ENCODE measurements at regions not wholly inside any gene's neighbourhood (a gene's known extent, or its start where the extent isn't known, plus 50 kb on each side); places are given as distances from the start of the nearest gene placed in this dataset.

- no peak for DNase-seq (ENCODE audit: low spot score)
- Mint-ChIP-seq H3K27me3 (ENCODE audit: unreplicated experiment) (no peaks in the 10 kb centered on the region), H3K4me3 (ENCODE audit: unreplicated experiment) (no peak overlapping the region), H3K4me1 (ENCODE audit: unreplicated experiment) (no peaks in the 10 kb centered on the region), H3K9me3 (ENCODE audit: unreplicated experiment) (no peaks in the 10 kb centered on the region), H3K27ac (ENCODE audit: unreplicated experiment) (no peak overlapping the region), H3K36me3 (ENCODE audit: low read depth, unreplicated experiment) (no peaks in the 10 kb centered on the region)
- no peak for TF ChIP-seq CTCF (IDR thresholded peaks at IDR 0.05; ENCODE audit: unreplicated experiment)
Observed at GRCh38 chr5:97388794-97389193, 205.7 kb upstream of the RIOK2 start.

DNA sequence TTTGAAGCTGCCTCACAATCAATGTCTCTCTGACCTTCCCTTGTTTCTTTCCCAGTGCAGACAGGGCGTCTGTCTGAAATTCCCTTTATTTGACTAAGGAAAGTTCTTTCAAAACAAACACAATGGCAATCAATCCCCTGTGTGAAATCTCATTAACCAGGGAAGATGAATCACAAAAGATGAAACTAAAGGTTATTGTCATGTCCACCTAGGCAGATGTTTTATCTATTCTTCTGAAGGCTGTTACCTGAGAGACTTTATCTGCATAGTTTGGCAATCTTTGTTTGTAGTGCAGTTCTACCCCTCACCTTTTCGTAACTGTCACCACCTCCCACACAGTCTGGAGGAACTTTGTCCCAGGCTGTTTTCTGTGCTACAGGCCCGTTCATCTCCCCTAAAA lies 217.5 kb upstream of the RIOK2 start:
- no peaks in the 10 kb centered on the region for H3K36me3 Mint-ChIP-seq (ENCODE audit: low read depth, unreplicated experiment)
- no peak for DNase-seq (ENCODE audit: low spot score)
- no peak overlapping the region for H3K27ac Mint-ChIP-seq (ENCODE audit: unreplicated experiment)
- H3K4me3 Mint-ChIP-seq (ENCODE audit: unreplicated experiment): no peak overlapping the region
- TF ChIP-seq CTCF (IDR thresholded peaks at IDR 0.05; ENCODE audit: unreplicated experiment): no peak
- peaks cover 4% of the 10 kb centered on the region for H3K27me3 Mint-ChIP-seq (ENCODE audit: unreplicated experiment)
- H3K4me1 Mint-ChIP-seq (ENCODE audit: unreplicated experiment): no peaks in the 10 kb centered on the region
- no peaks in the 10 kb centered on the region for H3K9me3 Mint-ChIP-seq (ENCODE audit: unreplicated experiment)

DNA sequence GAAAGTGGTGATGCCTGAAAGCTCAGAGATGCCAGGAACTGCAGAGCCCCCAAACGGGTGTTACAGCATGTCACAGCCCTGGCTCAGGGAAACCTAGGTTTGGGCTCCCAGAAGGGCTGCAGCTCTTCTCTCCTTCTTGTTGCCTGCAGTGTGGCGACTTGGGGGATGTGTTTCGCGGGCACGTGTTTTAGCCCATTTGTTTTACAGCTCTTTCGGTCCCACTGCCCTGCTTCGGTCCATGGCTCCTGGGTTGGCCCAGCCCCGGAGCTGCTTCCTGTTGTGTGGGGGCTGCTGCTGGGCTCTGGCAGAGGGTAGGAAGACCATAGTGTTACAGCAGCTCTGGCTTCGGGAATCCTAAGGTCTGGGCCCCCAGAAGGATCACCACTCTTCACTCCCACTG lies 222.9 kb upstream of the RIOK2 start:
- H3K36me3 Mint-ChIP-seq (ENCODE audit: low read depth, unreplicated experiment): peaks cover 5% of the 10 kb centered on the region
- no peak for DNase-seq (ENCODE audit: low spot score)
- H3K27ac Mint-ChIP-seq (ENCODE audit: unreplicated experiment): no peak overlapping the region
- H3K4me1 Mint-ChIP-seq (ENCODE audit: unreplicated experiment): no peaks in the 10 kb centered on the region
- no peaks in the 10 kb centered on the region for H3K9me3 Mint-ChIP-seq (ENCODE audit: unreplicated experiment)
- peaks cover 6% of the 10 kb centered on the region for H3K27me3 Mint-ChIP-seq (ENCODE audit: unreplicated experiment)
- H3K4me3 Mint-ChIP-seq (ENCODE audit: unreplicated experiment): no peak overlapping the region
- no peak for TF ChIP-seq CTCF (IDR thresholded peaks at IDR 0.05; ENCODE audit: unreplicated experiment)

GRCh38 chr5:97406946-97407676 lies 224.1 kb upstream of the RIOK2 start:
- H3K4me3 Mint-ChIP-seq (ENCODE audit: unreplicated experiment): no peak overlapping the region
- H3K27ac Mint-ChIP-seq (ENCODE audit: unreplicated experiment): no peak overlapping the region
- TF ChIP-seq CTCF (IDR thresholded peaks at IDR 0.05; ENCODE audit: unreplicated experiment): no peak
- no peak for DNase-seq (ENCODE audit: low spot score)
- H3K27me3 Mint-ChIP-seq (ENCODE audit: unreplicated experiment): peaks cover 6% of the 10 kb centered on the region
- no peaks in the 10 kb centered on the region for H3K9me3 Mint-ChIP-seq (ENCODE audit: unreplicated experiment)
- H3K36me3 Mint-ChIP-seq (ENCODE audit: low read depth, unreplicated experiment): peaks cover 5% of the 10 kb centered on the region
- no peaks in the 10 kb centered on the region for H3K4me1 Mint-ChIP-seq (ENCODE audit: unreplicated experiment)

DNA sequence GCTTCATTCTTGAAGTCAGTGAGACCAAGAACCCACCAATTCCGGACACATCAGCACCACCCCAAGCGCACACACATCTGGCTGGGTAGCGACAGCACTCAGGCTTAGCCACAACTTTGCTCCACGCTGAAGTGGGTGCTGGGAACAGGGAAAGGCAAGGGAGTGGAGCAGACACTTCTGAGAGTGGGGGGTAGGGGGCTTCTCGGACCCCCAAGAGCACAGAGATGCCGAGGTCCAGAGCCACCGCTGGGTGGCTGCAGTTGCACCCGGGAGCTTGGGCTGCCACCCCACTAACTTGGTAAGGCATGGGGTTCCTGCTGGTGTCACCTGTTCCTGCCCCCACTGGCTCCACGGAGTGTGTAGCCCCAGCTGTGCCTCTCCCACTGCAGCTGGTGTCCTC lies 225.3 kb upstream of the RIOK2 start:
- H3K4me3 Mint-ChIP-seq (ENCODE audit: unreplicated experiment): no peak overlapping the region
- no peak for TF ChIP-seq CTCF (IDR thresholded peaks at IDR 0.05; ENCODE audit: unreplicated experiment)
- no peak overlapping the region for H3K27ac Mint-ChIP-seq (ENCODE audit: unreplicated experiment)
- H3K9me3 Mint-ChIP-seq (ENCODE audit: unreplicated experiment): no peaks in the 10 kb centered on the region
- no peaks in the 10 kb centered on the region for H3K4me1 Mint-ChIP-seq (ENCODE audit: unreplicated experiment)
- DNase-seq (ENCODE audit: low spot score): no peak
- H3K27me3 Mint-ChIP-seq (ENCODE audit: unreplicated experiment): peaks cover 6% of the 10 kb centered on the region
- H3K36me3 Mint-ChIP-seq (ENCODE audit: low read depth, unreplicated experiment): peaks cover 5% of the 10 kb centered on the region

Measured in endothelial cell (in vitro differentiated cells).